ENCODE measurements at regions not wholly inside any gene's neighbourhood (a gene's known extent, or its start where the extent isn't known, plus 50 kb on each side); places are given as distances from the start of the nearest gene placed in this dataset.
A peak's percentile ranks its signal among the peaks of the same experiment; 100 is the strongest.

- TF ChIP-seq, protein P1, sequence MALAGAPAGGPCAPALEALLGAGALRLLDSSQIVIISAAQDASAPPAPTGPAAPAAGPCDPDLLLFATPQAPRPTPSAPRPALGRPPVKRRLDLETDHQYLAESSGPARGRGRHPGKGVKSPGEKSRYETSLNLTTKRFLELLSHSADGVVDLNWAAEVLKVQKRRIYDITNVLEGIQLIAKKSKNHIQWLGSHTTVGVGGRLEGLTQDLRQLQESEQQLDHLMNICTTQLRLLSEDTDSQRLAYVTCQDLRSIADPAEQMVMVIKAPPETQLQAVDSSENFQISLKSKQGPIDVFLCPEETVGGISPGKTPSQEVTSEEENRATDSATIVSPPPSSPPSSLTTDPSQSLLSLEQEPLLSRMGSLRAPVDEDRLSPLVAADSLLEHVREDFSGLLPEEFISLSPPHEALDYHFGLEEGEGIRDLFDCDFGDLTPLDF (CRISPR knock-in tag; IDR thresholded peaks at IDR 0.05), result no peak
- TF ChIP-seq ELK3 (CRISPR knock-in tag; IDR thresholded peaks at IDR 0.05) (no peak), ZSCAN32 (CRISPR knock-in tag; IDR thresholded peaks at IDR 0.05) (no peak), ZBTB11 (CRISPR knock-in tag; IDR thresholded peaks at IDR 0.05) (0 out of 6 replicates have a peak, but pooled peaks of 1 of the 3 experiments have one; percentile 6), CHAMP1 (IDR thresholded peaks at IDR 0.05) (no peak), KAT8 (IDR thresholded peaks at IDR 0.05; ENCODE audit: low read depth) (no peak), MAFF (IDR thresholded peaks at IDR 0.05; ENCODE audit: low read length) (peak; percentile 92), MCM3 (IDR thresholded peaks at IDR 0.05) (no peak), ERF (CRISPR knock-in tag; IDR thresholded peaks at IDR 0.05) (no peak), OTX1 (CRISPR knock-in tag; IDR thresholded peaks at IDR 0.05) (no peak), MECOM (CRISPR knock-in tag; IDR thresholded peaks at IDR 0.05) (no peak), MLX (CRISPR knock-in tag; conservative IDR thresholded peaks at IDR 0.05) (no peak), ATF4 (CRISPR knock-in tag; IDR thresholded peaks at IDR 0.05) (no peak)
- TF ChIP-seq, protein P2, sequence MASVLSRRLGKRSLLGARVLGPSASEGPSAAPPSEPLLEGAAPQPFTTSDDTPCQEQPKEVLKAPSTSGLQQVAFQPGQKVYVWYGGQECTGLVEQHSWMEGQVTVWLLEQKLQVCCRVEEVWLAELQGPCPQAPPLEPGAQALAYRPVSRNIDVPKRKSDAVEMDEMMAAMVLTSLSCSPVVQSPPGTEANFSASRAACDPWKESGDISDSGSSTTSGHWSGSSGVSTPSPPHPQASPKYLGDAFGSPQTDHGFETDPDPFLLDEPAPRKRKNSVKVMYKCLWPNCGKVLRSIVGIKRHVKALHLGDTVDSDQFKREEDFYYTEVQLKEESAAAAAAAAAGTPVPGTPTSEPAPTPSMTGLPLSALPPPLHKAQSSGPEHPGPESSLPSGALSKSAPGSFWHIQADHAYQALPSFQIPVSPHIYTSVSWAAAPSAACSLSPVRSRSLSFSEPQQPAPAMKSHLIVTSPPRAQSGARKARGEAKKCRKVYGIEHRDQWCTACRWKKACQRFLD (CRISPR knock-in tag; IDR thresholded peaks at IDR 0.05), result no peak
Observed at GRCh38 chr5:77893225-77893860, 117.2 kb upstream of the TBCA start (continued).
